IPS-20b (cell line): ENCODE measurements at regions not wholly inside any gene's neighbourhood (a gene's known extent, or its start where the extent isn't known, plus 50 kb on each side); places are given as distances from the start of the nearest gene placed in this dataset.
"Not testable (repeated sequence)": the region's sequence is repeated elsewhere in the genome, so short reads cannot be mapped to it uniquely, and the experiment has no call there.

Source experiments
- H3K27ac ChIP-seq: one replicate; pipeline ENCODE4 v1.5.1; 2013; ENCODE audit warnings: low read length
- H3K27me3 ChIP-seq: 2 replicates; pipeline ENCODE4 v1.6.1; 2013; ENCODE audit warnings: mild to moderate bottlenecking, low read length, inconsistent platforms; ENCODE audit not compliant: insufficient read depth
- H3K36me3 ChIP-seq: 2 replicates; pipeline ENCODE4 v1.6.1; 2013; ENCODE audit warnings: low read depth, mild to moderate bottlenecking, inconsistent platforms, low read length, moderate library complexity; ENCODE audit not compliant: insufficient read depth
- H3K4me1 ChIP-seq: 2 replicates; pipeline ENCODE4 v1.6.1; 2013; ENCODE audit warnings: mild to moderate bottlenecking, control low read depth, inconsistent platforms, low read length, moderate library complexity; ENCODE audit not compliant: insufficient read depth
- H3K4me3 ChIP-seq: 2 replicates; pipeline ENCODE4 v1.5.1; 2013; ENCODE audit warnings: mild to moderate bottlenecking, low read length, inconsistent platforms
- H3K9ac ChIP-seq: 2 replicates; pipeline ENCODE4 v1.6.1; 2013; ENCODE audit warnings: low read depth, mild to moderate bottlenecking, inconsistent platforms, low read length, moderate library complexity
- H3K9me3 ChIP-seq: 2 replicates; pipeline ENCODE4 v1.6.1; 2013; ENCODE audit warnings: mild to moderate bottlenecking, low read depth, low read length, inconsistent platforms; ENCODE audit not compliant: insufficient read depth

- H3K9me3 ChIP-seq, result no peaks in the 10 kb centered on the region
- peaks cover 5% of the 10 kb centered on the region; the same call in 1 of the 2 replicates for H3K27me3 ChIP-seq
- H3K27ac ChIP-seq, result no peak overlapping the region
- no peaks in the 10 kb centered on the region for H3K36me3 ChIP-seq
- H3K4me1 ChIP-seq, result peaks cover 11% of the 10 kb centered on the region
- peak overlapping the region; percentile 44; the same call in 1 of the 2 replicates for H3K4me3 ChIP-seq
- H3K9ac ChIP-seq, result no peak overlapping the region
Observed at GRCh38 chr7:54188843-54189242, 353.3 kb upstream of the VSTM2A start.

- H3K9me3 ChIP-seq, result no peaks in the 10 kb centered on the region
- no peak overlapping the region for H3K27ac ChIP-seq
- H3K36me3 ChIP-seq, result no peaks in the 10 kb centered on the region
- peak overlapping the region; percentile 44; the same call in 1 of the 2 replicates for H3K4me3 ChIP-seq
- no peak overlapping the region for H3K9ac ChIP-seq
- H3K4me1 ChIP-seq, result peaks cover 11% of the 10 kb centered on the region
- peaks cover 5% of the 10 kb centered on the region; the same call in 1 of the 2 replicates for H3K27me3 ChIP-seq
Observed at GRCh38 chr7:54189330-54189729, 352.8 kb upstream of the VSTM2A start.

GRCh38 chr7:54201501-54201900, 340.7 kb upstream of the VSTM2A start:
- H3K9ac ChIP-seq, result no peak overlapping the region
- no peak overlapping the region for H3K4me3 ChIP-seq
- H3K4me1 ChIP-seq, result no peaks in the 10 kb centered on the region
- H3K36me3 ChIP-seq, result no peaks in the 10 kb centered on the region
- peaks cover 6% of the 10 kb centered on the region for H3K9me3 ChIP-seq
- no peaks in the 10 kb centered on the region for H3K27me3 ChIP-seq
- H3K27ac ChIP-seq, result no peak overlapping the region

- no peak overlapping the region for H3K4me3 ChIP-seq
- H3K4me1 ChIP-seq, result no peaks in the 10 kb centered on the region
- no peaks in the 10 kb centered on the region for H3K27me3 ChIP-seq
- H3K27ac ChIP-seq, result no peak overlapping the region
- H3K36me3 ChIP-seq, result no peaks in the 10 kb centered on the region
- H3K9ac ChIP-seq, result no peak overlapping the region
- peaks cover 31% of the 10 kb centered on the region for H3K9me3 ChIP-seq
Observed at GRCh38 chr7:54215424-54215823, 326.8 kb upstream of the VSTM2A start.

GRCh38 chr7:54226030-54226429, 316.1 kb upstream of the VSTM2A start:
- H3K27me3 ChIP-seq, H3K9ac ChIP-seq, H3K4me3 ChIP-seq, H3K4me1 ChIP-seq, H3K9me3 ChIP-seq, H3K36me3 ChIP-seq, H3K27ac ChIP-seq: not testable (repeated sequence)

- no peak overlapping the region for H3K27ac ChIP-seq
- H3K4me1 ChIP-seq, result no peaks in the 10 kb centered on the region
- no peak overlapping the region for H3K4me3 ChIP-seq
- no peaks in the 10 kb centered on the region for H3K27me3 ChIP-seq
- H3K36me3 ChIP-seq, result no peaks in the 10 kb centered on the region
- no peaks in the 10 kb centered on the region for H3K9me3 ChIP-seq
- no peak overlapping the region for H3K9ac ChIP-seq
Observed at GRCh38 chr7:54242776-54243175, 299.4 kb upstream of the VSTM2A start.

GRCh38 chr7:54245020-54245419, 297.2 kb upstream of the VSTM2A start:
- no peaks in the 10 kb centered on the region for H3K36me3 ChIP-seq
- no peaks in the 10 kb centered on the region for H3K9me3 ChIP-seq
- no peak overlapping the region for H3K27ac ChIP-seq
- no peaks in the 10 kb centered on the region for H3K27me3 ChIP-seq
- no peak overlapping the region for H3K4me3 ChIP-seq
- no peaks in the 10 kb centered on the region for H3K4me1 ChIP-seq
- no peak overlapping the region for H3K9ac ChIP-seq

- Histone ChIP-seq H3K36me3 (no peaks in the 10 kb centered on the region), H3K27ac (no peak overlapping the region), H3K27me3 (no peaks in the 10 kb centered on the region), H3K4me3 (no peak overlapping the region), H3K9me3 (no peaks in the 10 kb centered on the region), H3K9ac (no peak overlapping the region), H3K4me1 (no peaks in the 10 kb centered on the region)
Observed at GRCh38 chr7:54249686-54250085, 292.5 kb upstream of the VSTM2A start.

- no peaks in the 10 kb centered on the region for H3K9me3 ChIP-seq
- H3K4me1 ChIP-seq, result no peaks in the 10 kb centered on the region
- no peaks in the 10 kb centered on the region for H3K36me3 ChIP-seq
- H3K4me3 ChIP-seq, result no peak overlapping the region
- H3K27ac ChIP-seq, result no peak overlapping the region
- no peaks in the 10 kb centered on the region for H3K27me3 ChIP-seq
- no peak overlapping the region for H3K9ac ChIP-seq
Observed at GRCh38 chr7:54252256-54253035, 289.7 kb upstream of the VSTM2A start.

- Histone ChIP-seq H3K4me1 (no peaks in the 10 kb centered on the region), H3K9me3 (no peaks in the 10 kb centered on the region), H3K4me3 (no peak overlapping the region), H3K27me3 (no peaks in the 10 kb centered on the region), H3K36me3 (no peaks in the 10 kb centered on the region), H3K9ac (no peak overlapping the region), H3K27ac (no peak overlapping the region)
Observed at GRCh38 chr7:54253036-54253373, 289.2 kb upstream of the VSTM2A start.

- H3K27me3 ChIP-seq, result no peaks in the 10 kb centered on the region
- no peaks in the 10 kb centered on the region for H3K36me3 ChIP-seq
- no peak overlapping the region for H3K27ac ChIP-seq
- no peaks in the 10 kb centered on the region for H3K4me1 ChIP-seq
- no peaks in the 10 kb centered on the region for H3K9me3 ChIP-seq
- H3K4me3 ChIP-seq, result no peak overlapping the region
- no peak overlapping the region for H3K9ac ChIP-seq
Observed at GRCh38 chr7:54255242-54255641, 286.9 kb upstream of the VSTM2A start.

- Histone ChIP-seq H3K4me1 (no peaks in the 10 kb centered on the region), H3K27ac (no peak overlapping the region), H3K36me3 (no peaks in the 10 kb centered on the region), H3K27me3 (no peaks in the 10 kb centered on the region), H3K9me3 (no peaks in the 10 kb centered on the region), H3K9ac (no peak overlapping the region), H3K4me3 (no peak overlapping the region)
Observed at GRCh38 chr7:54259185-54259584, 283.0 kb upstream of the VSTM2A start.
